WTC11 (cell line): ENCODE measurements at regions not wholly inside any gene's neighbourhood (a gene's known extent, or its start where the extent isn't known, plus 50 kb on each side); places are given as distances from the start of the nearest gene placed in this dataset.

Source experiments
- CTCF ChIP-seq: fragments of 200-600 bp; IDR thresholded peaks from 2 replicates; pipeline ENCODE4 v1.8.0; 2022; ENCODE audit warnings: antibody characterized with exemption
- FOXK1 ChIP-seq: sonication (generic); formaldehyde crosslinking; IDR thresholded peaks from 2 replicates; pipeline ENCODE4 v1.8.0; 2022; ENCODE audit warnings: mild to moderate bottlenecking, moderate library complexity, missing genetic modification reagents
- TCF7 ChIP-seq: sonication (generic); formaldehyde crosslinking; IDR thresholded peaks from 2 replicates; pipeline ENCODE4 v1.8.0; 2022; ENCODE audit warnings: mild to moderate bottlenecking, low read depth, missing genetic modification reagents, moderate library complexity
- TF ChIP-seq, protein P1 (sequence below): sonication (generic); formaldehyde crosslinking; IDR thresholded peaks from 2 replicates; pipeline ENCODE4 v1.8.0; 2023; ENCODE audit warnings: mild to moderate bottlenecking, missing genetic modification reagents
- TF ChIP-seq, protein P2 (sequence below): sonication (generic); formaldehyde crosslinking; IDR thresholded peaks from 2 replicates; pipeline ENCODE4 v1.8.1; 2022; ENCODE audit warnings: mild to moderate bottlenecking, missing genetic modification reagents, moderate library complexity, borderline replicate concordance

GRCh38 chr3:26208201-26208600 lies 414.4 kb upstream of the LRRC3B start:
- TF ChIP-seq FOXK1 (CRISPR knock-in tag) (no peak), CTCF (no peak), TCF7 (CRISPR knock-in tag) (no peak)
- TF ChIP-seq, protein P1, sequence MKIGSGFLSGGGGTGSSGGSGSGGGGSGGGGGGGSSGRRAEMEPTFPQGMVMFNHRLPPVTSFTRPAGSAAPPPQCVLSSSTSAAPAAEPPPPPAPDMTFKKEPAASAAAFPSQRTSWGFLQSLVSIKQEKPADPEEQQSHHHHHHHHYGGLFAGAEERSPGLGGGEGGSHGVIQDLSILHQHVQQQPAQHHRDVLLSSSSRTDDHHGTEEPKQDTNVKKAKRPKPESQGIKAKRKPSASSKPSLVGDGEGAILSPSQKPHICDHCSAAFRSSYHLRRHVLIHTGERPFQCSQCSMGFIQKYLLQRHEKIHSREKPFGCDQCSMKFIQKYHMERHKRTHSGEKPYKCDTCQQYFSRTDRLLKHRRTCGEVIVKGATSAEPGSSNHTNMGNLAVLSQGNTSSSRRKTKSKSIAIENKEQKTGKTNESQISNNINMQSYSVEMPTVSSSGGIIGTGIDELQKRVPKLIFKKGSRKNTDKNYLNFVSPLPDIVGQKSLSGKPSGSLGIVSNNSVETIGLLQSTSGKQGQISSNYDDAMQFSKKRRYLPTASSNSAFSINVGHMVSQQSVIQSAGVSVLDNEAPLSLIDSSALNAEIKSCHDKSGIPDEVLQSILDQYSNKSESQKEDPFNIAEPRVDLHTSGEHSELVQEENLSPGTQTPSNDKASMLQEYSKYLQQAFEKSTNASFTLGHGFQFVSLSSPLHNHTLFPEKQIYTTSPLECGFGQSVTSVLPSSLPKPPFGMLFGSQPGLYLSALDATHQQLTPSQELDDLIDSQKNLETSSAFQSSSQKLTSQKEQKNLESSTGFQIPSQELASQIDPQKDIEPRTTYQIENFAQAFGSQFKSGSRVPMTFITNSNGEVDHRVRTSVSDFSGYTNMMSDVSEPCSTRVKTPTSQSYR (CRISPR knock-in tag) = no peak
- TF ChIP-seq, protein P2, sequence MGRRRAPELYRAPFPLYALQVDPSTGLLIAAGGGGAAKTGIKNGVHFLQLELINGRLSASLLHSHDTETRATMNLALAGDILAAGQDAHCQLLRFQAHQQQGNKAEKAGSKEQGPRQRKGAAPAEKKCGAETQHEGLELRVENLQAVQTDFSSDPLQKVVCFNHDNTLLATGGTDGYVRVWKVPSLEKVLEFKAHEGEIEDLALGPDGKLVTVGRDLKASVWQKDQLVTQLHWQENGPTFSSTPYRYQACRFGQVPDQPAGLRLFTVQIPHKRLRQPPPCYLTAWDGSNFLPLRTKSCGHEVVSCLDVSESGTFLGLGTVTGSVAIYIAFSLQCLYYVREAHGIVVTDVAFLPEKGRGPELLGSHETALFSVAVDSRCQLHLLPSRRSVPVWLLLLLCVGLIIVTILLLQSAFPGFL (CRISPR knock-in tag) = no peak
